HEK293T (cell line): ENCODE measurements at regions not wholly inside any gene's neighbourhood (a gene's known extent, or its start where the extent isn't known, plus 50 kb on each side); places are given as distances from the start of the nearest gene placed in this dataset.

Experiments used
- BHLHE40 ChIP-seq: fragments of 450-650 bp; IDR thresholded peaks from 2 replicates; pipeline ENCODE4 v1.6.1; 2016; ENCODE audit warnings: mild to moderate bottlenecking, moderate library complexity, borderline replicate concordance
- ELF4 ChIP-seq: fragments of 450-650 bp; IDR thresholded peaks from 2 replicates; pipeline ENCODE4 v1.6.1; 2017; ENCODE audit warnings: antibody characterized with exemption
- FOXA1 ChIP-seq: fragments of 450-650 bp; IDR thresholded peaks from 2 replicates; pipeline ENCODE4 v1.6.1; 2016; ENCODE audit warnings: mild to moderate bottlenecking
- LEF1 ChIP-seq: fragments of 450-650 bp; IDR thresholded peaks from 2 replicates; pipeline ENCODE4 v1.6.1; 2017; ENCODE audit warnings: mild to moderate bottlenecking, borderline replicate concordance
- SP1 ChIP-seq: fragments of 450-650 bp; IDR thresholded peaks from 2 replicates; pipeline ENCODE4 v1.6.1; 2017
- SUZ12 ChIP-seq: fragments of 450-650 bp; IDR thresholded peaks from 2 replicates; pipeline ENCODE4 v1.6.1; 2016; ENCODE audit warnings: mild to moderate bottlenecking

- no peak for TF ChIP-seq BHLHE40
- no peak for TF ChIP-seq ELF4
- no peak for TF ChIP-seq SP1
- TF ChIP-seq FOXA1, result no peak
- TF ChIP-seq SUZ12, result no peak
- TF ChIP-seq LEF1, result no peak
Measured at GRCh38 chr22:49432211-49432896, 395.3 kb downstream of the BRD1 start.
